ENCODE measurements at regions not wholly inside any gene's neighbourhood (a gene's known extent, or its start where the extent isn't known, plus 50 kb on each side); places are given as distances from the start of the nearest gene placed in this dataset.
"Not testable (repeated sequence)": the region's sequence is repeated elsewhere in the genome, so short reads cannot be mapped to it uniquely, and the experiment has no call there.

- DNase-seq: no peak
These were observed 162.4 kb downstream of the DDX1 start for GRCh38 chr2:15753811-15754702.

DNA sequence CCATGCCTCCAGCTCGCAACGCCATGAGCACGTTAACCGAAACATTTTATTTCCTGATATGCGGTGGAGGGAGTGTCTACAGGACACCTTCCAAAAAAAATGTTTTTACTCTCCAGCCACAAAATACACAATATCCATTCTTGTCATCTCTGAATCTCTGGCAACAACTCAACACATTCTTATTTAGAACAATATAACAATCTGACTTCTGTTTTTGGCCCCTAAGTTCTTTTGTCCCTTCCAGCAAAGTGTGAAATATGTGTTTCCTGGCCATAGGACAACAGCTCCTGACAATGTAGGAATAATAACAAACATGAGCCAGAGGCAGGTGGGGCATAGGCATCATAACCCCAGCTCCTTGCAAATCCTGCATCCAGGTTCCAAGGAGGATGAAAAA, 163.0 kb downstream of the DDX1 start:
- DNase-seq: no peak

GRCh38 chr2:15755528-15755927, 163.9 kb downstream of the DDX1 start:
- no peak for DNase-seq

GRCh38 chr2:15756011-15756550, 164.4 kb downstream of the DDX1 start:
- DNase-seq: no peak

DNA sequence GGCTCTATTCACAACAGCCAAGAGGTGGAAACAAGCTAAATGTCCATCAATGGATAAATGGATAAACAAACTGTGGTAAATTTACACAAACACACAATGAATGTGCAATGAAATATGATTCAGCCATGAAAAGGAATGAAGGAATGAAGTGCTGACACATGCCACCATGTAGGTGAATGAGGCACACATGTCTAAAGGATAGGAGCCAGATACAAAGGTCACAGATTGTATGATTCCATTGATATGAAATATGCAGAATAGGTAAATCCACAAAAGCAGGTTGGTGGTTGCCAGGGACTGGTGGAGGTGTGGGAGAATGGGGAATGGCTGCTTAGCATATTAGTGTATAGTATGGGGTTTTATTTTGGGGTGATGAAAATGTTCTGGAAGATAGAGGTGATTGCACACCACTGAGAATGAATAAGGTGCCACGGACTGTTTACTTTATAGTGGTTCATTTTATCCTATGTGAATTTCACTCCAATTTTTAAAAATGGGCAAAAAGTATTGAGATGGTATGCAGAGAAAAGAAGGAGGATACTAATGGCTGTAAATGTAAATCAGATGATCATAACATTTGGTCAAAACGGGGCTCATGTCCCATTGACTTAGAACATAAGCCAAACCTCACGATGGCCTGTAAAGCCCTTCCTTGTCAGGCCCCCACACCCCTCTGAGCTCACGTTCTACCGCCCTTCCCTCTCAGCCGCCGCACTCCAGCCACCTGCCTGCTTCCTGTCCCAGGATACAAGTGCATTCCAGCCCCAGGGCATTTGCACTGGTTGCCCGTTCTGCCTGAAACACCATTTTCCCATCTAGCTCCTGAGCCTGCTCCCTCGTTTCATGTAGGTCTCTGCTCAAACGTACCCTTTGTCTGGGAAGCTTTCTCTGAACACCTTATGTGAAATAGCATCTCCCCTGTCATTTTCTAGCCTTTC, 165.5 kb downstream of the DDX1 start:
- peak; percentile 10 for DNase-seq

GRCh38 chr2:15757820-15758586, 166.3 kb downstream of the DDX1 start:
- DNase-seq: no peak

GRCh38 chr2:15758848-15759247, 167.2 kb downstream of the DDX1 start:
- no peak for DNase-seq

- no peak for DNase-seq
These were observed 167.7 kb downstream of the DDX1 start for GRCh38 chr2:15759385-15759784.

DNA sequence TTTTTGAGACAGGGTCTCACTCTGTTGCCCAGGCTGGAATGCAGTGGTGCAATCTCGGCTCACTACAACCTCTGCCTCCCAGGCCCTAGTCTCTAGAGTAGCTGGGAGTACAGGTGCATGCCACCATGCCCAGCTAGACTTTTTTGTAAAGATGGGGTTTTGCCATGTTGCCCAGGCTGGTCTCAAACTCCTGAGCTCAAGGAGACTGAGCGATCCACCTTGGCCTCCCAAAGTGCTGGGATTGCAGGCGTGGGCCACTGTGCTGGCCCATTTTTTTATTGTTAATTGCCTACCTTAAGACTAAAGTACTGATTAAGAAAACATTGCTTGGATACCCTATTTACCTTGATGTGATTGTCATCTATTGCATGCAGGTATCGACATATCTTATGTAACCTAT, 168.1 kb downstream of the DDX1 start:
- DNase-seq: not testable (repeated sequence)

GRCh38 chr2:15760232-15760910, 168.7 kb downstream of the DDX1 start:
- peak; percentile 17 for DNase-seq

GRCh38 chr2:15761056-15761455, 169.4 kb downstream of the DDX1 start:
- DNase-seq: no peak

- no peak for DNase-seq
These were observed 170.2 kb downstream of the DDX1 start for GRCh38 chr2:15761910-15762309.

DNA sequence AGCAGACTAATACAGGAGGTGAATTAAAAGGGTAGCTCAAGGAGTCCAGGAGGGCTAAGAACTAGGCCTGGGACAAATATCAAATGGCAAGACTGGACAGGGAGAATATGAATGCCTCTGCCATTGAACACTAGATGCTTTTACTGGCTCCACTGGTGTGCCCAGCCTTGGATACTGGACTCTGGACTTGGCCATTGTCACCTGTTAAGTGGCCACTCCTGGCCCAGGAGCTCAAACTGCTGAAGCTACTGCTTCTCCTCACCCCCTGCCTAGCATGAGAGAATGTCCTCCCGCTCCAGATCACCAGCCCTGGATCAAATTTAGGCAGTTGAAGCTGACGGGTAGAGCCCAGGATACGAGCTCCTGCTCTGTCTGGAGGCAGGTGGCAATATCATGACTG, 170.8 kb downstream of the DDX1 start:
- peak; percentile 39 for DNase-seq

DNA sequence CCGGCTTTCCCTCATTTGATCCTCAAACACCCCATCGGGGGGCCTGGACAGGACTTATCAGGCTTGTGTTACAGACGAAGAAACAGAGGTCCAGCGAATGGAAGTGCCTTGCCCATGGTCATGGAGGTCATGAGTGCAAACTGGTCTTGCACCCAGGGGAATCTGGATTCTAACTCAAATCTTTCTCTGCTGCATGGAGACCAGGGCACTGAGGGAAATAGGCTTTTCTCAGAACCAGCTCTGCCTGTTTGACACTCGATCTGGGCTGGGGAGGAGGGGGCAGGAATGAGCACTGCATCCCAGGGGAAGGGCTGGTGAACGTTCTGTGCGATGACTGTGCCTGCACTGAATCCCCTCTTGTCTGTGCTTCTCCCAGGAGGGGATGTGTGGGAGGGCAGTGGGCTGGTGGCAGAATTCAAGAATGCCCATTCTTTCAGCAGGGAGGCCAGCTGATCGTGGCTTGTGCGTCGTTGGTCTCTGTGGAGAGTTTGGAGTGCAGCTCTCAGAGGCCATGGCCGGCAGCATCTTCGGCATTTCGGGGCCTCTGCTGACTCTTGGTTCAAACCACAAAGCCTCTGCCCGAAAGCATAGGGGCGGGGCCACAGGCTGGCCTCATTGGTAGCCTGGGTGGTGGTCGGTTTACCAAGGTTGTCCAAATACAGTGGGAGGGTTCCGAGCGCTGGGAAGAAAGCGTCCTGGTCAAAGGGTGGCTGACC, 171.6 kb downstream of the DDX1 start:
- peak; percentile 8 for DNase-seq

DNA sequence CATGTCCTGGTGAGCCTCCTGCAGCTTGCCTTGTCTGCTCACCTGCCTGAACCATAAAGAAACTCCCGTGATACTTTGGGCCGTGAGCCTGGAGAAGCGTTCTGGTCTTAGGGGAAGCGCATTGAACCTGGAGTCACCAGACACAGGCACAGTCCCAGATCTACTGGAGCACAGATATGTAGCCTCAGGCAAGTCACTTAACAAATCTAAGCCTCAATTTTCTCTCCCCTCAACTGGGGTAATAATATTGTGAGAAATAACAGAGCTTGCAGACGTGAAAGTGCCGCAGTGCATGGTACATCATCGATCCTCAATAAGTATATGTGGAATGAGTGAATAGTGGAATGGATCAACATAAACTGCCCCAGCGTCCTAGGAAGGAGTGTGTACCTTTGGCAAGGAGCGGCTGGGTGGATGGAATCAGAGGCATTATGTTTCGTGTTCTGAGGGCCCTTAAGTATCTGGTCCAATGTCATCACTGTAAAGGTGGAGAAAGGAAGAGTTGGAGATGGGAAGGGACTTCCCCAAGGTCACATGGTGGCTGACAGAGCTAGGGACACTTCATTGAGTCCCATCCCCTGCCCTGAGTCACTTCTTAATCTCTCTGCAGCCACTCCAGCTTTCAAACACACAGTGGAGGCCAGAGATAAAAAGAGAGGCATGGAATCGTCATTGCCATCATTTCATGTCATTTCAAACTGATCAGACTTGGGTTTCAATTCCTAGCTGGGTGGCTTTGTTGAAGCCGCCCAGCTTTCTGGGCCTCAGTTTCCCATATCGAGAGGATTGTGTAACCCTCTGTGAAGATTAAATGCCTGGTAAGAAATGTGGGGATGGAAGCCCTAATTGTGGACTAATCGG, 172.4 kb downstream of the DDX1 start:
- DNase-seq: peak; percentile 23

DNA sequence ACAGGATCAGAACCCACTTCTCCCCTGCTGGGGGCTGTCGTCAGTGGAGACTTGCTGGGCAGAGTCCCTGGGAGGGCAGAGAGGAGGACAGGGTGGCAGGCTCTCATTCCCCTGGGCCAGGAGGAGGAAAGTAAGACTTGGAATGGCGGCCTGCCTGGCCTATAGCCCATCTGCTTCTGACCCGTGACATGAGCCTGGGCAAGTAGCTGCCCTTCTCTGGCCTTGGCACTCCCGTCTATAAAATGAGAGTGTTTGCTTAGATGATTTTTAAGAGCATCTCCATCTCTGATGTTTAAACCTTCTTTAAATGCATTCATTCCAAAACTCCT, 173.0 kb downstream of the DDX1 start:
- peak; percentile 20 for DNase-seq

GRCh38 chr2:15765211-15765610, 173.5 kb downstream of the DDX1 start:
- no peak for DNase-seq

DNA sequence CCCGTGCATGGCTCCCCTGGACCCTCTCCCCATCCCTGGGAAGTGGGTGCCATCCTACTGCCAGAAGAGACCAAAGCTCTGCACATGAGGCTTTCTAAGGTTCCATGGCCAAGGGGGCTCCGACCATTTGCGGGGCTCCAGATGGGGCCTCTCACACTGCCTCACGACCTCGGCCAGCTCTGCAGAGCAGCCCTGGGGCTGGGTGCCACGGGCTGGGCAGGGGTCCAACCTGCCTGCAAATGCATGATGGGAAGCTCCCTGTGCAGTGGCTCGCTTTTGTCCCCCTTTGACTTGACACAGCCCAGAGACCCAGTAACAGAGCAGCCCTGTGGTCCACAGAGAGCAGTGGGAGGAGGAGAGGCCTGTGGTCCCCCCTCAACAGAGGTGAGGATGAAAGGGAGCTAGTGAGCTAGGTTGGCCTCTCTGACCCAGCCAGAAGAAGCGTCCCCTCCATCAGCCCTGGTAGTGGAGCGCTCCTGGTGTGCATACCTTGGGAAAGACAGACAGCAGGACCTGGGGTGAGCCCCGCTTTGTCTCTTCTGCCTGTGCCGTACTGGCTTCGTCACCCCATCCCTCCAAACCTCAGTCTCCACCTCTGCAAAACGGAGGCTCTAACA, 174.1 kb downstream of the DDX1 start:
- DNase-seq: no peak

GRCh38 chr2:15766303-15766861, 174.0 kb upstream of the MYCN start:
- no peak for DNase-seq

All from activated CD8-positive, alpha-beta memory T cell treated with anti-CD3 and anti-CD28 coated beads, Interleukin-2, amount 50 U/mL, for 48 hours (primary cell).